A549 (cell line): ENCODE measurements at regions not wholly inside any gene's neighbourhood (a gene's known extent, or its start where the extent isn't known, plus 50 kb on each side); places are given as distances from the start of the nearest gene placed in this dataset.

Experiments used
- BCL3 ChIP-seq: fragments of >200 bp; sonication (Bioruptor Twin); formaldehyde crosslinking; IDR thresholded peaks from 3 replicates; pipeline ENCODE4 v1.6.1; 2016
- TF ChIP-seq, protein P1 (sequence below): fragments of >200 bp; sonication (Bioruptor Twin); formaldehyde crosslinking; IDR thresholded peaks from 3 replicates; pipeline ENCODE4 v1.5.1; 2016

DNA sequence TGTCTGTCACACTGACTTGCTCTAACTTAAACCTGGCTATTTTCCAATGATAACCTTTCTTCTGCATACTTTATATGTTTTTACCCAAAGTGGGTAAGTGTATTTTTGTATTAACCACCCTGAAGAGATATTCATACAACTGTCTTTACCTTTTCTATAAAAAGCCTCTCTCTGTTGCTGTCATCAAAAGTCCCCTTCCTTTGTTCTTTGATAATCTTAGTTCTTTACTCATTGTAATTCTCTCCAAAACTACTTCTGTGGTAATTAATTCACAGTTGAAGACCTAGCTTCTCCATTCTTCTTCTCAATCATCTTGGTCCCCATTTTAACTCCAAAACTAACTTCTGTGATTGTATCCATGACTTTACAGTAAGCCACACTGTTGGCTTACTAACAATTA lies 479.7 kb upstream of the MGAT4C start:
- TF ChIP-seq, protein P1, sequence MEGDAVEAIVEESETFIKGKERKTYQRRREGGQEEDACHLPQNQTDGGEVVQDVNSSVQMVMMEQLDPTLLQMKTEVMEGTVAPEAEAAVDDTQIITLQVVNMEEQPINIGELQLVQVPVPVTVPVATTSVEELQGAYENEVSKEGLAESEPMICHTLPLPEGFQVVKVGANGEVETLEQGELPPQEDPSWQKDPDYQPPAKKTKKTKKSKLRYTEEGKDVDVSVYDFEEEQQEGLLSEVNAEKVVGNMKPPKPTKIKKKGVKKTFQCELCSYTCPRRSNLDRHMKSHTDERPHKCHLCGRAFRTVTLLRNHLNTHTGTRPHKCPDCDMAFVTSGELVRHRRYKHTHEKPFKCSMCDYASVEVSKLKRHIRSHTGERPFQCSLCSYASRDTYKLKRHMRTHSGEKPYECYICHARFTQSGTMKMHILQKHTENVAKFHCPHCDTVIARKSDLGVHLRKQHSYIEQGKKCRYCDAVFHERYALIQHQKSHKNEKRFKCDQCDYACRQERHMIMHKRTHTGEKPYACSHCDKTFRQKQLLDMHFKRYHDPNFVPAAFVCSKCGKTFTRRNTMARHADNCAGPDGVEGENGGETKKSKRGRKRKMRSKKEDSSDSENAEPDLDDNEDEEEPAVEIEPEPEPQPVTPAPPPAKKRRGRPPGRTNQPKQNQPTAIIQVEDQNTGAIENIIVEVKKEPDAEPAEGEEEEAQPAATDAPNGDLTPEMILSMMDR, result no peak
- no peak for TF ChIP-seq BCL3
